Upper lobe of right lung (tissue), 1 donor: ENCODE measurements at regions not wholly inside any gene's neighbourhood (a gene's known extent, or its start where the extent isn't known, plus 50 kb on each side); places are given as distances from the start of the nearest gene placed in this dataset.
A peak's percentile ranks its signal among the peaks of the same experiment; 100 is the strongest.

Experiments
- ATAC-seq: fragments of 200-7000 bp; cut with Tn5 transposase; one replicate; pipeline ENCODE4 v1.9.1; 2020; ENCODE audit warnings: mild to moderate bottlenecking, moderate library complexity
- DNase-seq: peaks from one replicate; pipeline ENCODE4 v3.0.0-alpha.2; 2020
- H3K27ac ChIP-seq: fragments of 200-600 bp; one replicate; pipeline ENCODE4 v1.8.0; 2022
- H3K27me3 ChIP-seq: fragments of 200-600 bp; one replicate; pipeline ENCODE4 v1.8.0; 2022; ENCODE audit warnings: mild to moderate bottlenecking
- H3K36me3 ChIP-seq: fragments of 200-600 bp; one replicate; pipeline ENCODE4 v1.8.0; 2022
- H3K4me1 ChIP-seq: fragments of 200-600 bp; one replicate; pipeline ENCODE4 v1.8.0; 2022
- H3K4me3 ChIP-seq: fragments of 200-600 bp; one replicate; pipeline ENCODE4 v1.8.0; 2022; ENCODE audit warnings: mild to moderate bottlenecking
- H3K9me3 ChIP-seq: fragments of 200-600 bp; one replicate; pipeline ENCODE4 v1.8.0; 2022
- CTCF ChIP-seq: fragments of 200-600 bp; IDR thresholded peaks from one replicate; pipeline ENCODE4 v1.8.0; 2022; ENCODE audit warnings: antibody characterized with exemption
- intact Hi-C: fragments of 100-400 bp; cut with DNase I; formaldehyde crosslinking; loops from one replicate; pipeline ENCODE4 v1.11.0; 2022
- donor health status: DM: no; HTN: yes; CAD: no; lungs with severe emphysema.

GRCh38 chr10:33509231-33509831, 174.9 kb upstream of the NRP1 start:
- Histone ChIP-seq H3K27me3 (no peaks in the 10 kb centered on the region), H3K36me3 (no peaks in the 10 kb centered on the region), H3K27ac (no peak overlapping the region), H3K9me3 (no peaks in the 10 kb centered on the region), H3K4me1 (peaks cover 9% of the 10 kb centered on the region), H3K4me3 (no peak overlapping the region)
- intact Hi-C loops = no loop called here
- ATAC-seq (peak; percentile 87), DNase-seq (no peak)
- TF ChIP-seq CTCF = no peak

- peaks cover 9% of the 10 kb centered on the region for H3K4me1 ChIP-seq
- H3K27ac ChIP-seq = peak overlapping the region; percentile 3
- no peaks in the 10 kb centered on the region for H3K27me3 ChIP-seq
- no peaks in the 10 kb centered on the region for H3K9me3 ChIP-seq
- TF ChIP-seq CTCF = no peak
- no peak overlapping the region for H3K4me3 ChIP-seq
- intact Hi-C loops = no loop called here
- no peaks in the 10 kb centered on the region for H3K36me3 ChIP-seq
- DNase-seq (no peak), ATAC-seq (peak; percentile 38)
Measured at GRCh38 chr10:33507662-33508425, 173.4 kb upstream of the NRP1 start.

GRCh38 chr10:33506838-33507661, 172.6 kb upstream of the NRP1 start:
- peaks cover 9% of the 10 kb centered on the region for H3K4me1 ChIP-seq
- peak; percentile 49 for ATAC-seq
- H3K9me3 ChIP-seq = no peaks in the 10 kb centered on the region
- no peaks in the 10 kb centered on the region for H3K36me3 ChIP-seq
- no peak for TF ChIP-seq CTCF
- no peak overlapping the region for H3K27ac ChIP-seq
- intact Hi-C loops = no loop called here
- H3K27me3 ChIP-seq = no peaks in the 10 kb centered on the region
- no peak overlapping the region for H3K4me3 ChIP-seq
- DNase-seq = no peak

GRCh38 chr10:33506391-33506790, 171.9 kb upstream of the NRP1 start:
- no peaks in the 10 kb centered on the region for H3K9me3 ChIP-seq
- H3K4me1 ChIP-seq = peaks cover 9% of the 10 kb centered on the region
- no peak for ATAC-seq
- intact Hi-C loops = no loop called here
- no peak overlapping the region for H3K4me3 ChIP-seq
- no peaks in the 10 kb centered on the region for H3K36me3 ChIP-seq
- no peak for TF ChIP-seq CTCF
- H3K27ac ChIP-seq = no peak overlapping the region
- no peak for DNase-seq
- no peaks in the 10 kb centered on the region for H3K27me3 ChIP-seq

- TF ChIP-seq CTCF = no peak
- Histone ChIP-seq H3K27ac (no peak overlapping the region), H3K4me3 (no peak overlapping the region), H3K4me1 (no peaks in the 10 kb centered on the region), H3K9me3 (no peaks in the 10 kb centered on the region), H3K27me3 (no peaks in the 10 kb centered on the region), H3K36me3 (no peaks in the 10 kb centered on the region)
- intact Hi-C loops = no loop called here
- ATAC-seq (no peak), DNase-seq (no peak)
Measured at GRCh38 chr10:33501161-33501560, 166.7 kb upstream of the NRP1 start.
